GM21825 (cell line): ENCODE measurements at regions not wholly inside any gene's neighbourhood (a gene's known extent, or its start where the extent isn't known, plus 50 kb on each side); places are given as distances from the start of the nearest gene placed in this dataset.

Experiments used
- ATAC-seq: cut with Tn5 transposase; IDR thresholded peaks from one replicate; pipeline ENCODE4 v1.9.1; 2021; ENCODE audit warnings: mild to moderate bottlenecking, moderate library complexity; ENCODE audit not compliant: unreplicated experiment

GRCh38 chr5:96340357-96340756 is 92.7 kb downstream of the PCSK1 start:
- no peak for ATAC-seq

GRCh38 chr5:96339862-96340261 is 93.2 kb downstream of the PCSK1 start:
- no peak for ATAC-seq

- ATAC-seq: no peak
Measured at GRCh38 chr5:96338624-96339415, 94.2 kb downstream of the PCSK1 start.

- ATAC-seq: no peak
Measured at GRCh38 chr5:96338091-96338490, 95.0 kb downstream of the PCSK1 start.

- ATAC-seq: no peak
Measured at GRCh38 chr5:96337048-96337781, 95.8 kb downstream of the PCSK1 start.

GRCh38 chr5:96336351-96336985 is 96.6 kb downstream of the PCSK1 start:
- peak; percentile 57 for ATAC-seq

- no peak for ATAC-seq
Measured at GRCh38 chr5:96335873-96336272, 97.2 kb downstream of the PCSK1 start.

- ATAC-seq: no peak
Measured at GRCh38 chr5:96333391-96333790, 99.7 kb downstream of the PCSK1 start.

GRCh38 chr5:96332535-96333366 is 100.3 kb downstream of the PCSK1 start:
- no peak for ATAC-seq

GRCh38 chr5:96331681-96332361 is 101.2 kb downstream of the PCSK1 start:
- ATAC-seq: no peak

GRCh38 chr5:96331210-96331609 is 101.8 kb downstream of the PCSK1 start:
- ATAC-seq: no peak

GRCh38 chr5:96330530-96331140 is 102.4 kb downstream of the PCSK1 start:
- no peak for ATAC-seq

GRCh38 chr5:96329886-96330529 is 103.0 kb downstream of the PCSK1 start:
- ATAC-seq: no peak

- ATAC-seq: no peak
Measured at GRCh38 chr5:96329289-96329688, 103.8 kb downstream of the PCSK1 start.

- no peak for ATAC-seq
Measured at GRCh38 chr5:96327722-96328121, 105.3 kb downstream of the PCSK1 start.

GRCh38 chr5:96326902-96327301 is 106.1 kb downstream of the PCSK1 start:
- ATAC-seq: peak; percentile 80

GRCh38 chr5:96324708-96325107 is 108.3 kb downstream of the PCSK1 start:
- no peak for ATAC-seq

GRCh38 chr5:96322865-96323264 is 110.2 kb downstream of the PCSK1 start:
- no peak for ATAC-seq

- ATAC-seq: no peak
Measured at GRCh38 chr5:96322217-96322616, 110.8 kb downstream of the PCSK1 start.
